A549 (cell line): ENCODE measurements at regions not wholly inside any gene's neighbourhood (a gene's known extent, or its start where the extent isn't known, plus 50 kb on each side); places are given as distances from the start of the nearest gene placed in this dataset.
A peak's percentile ranks its signal among the peaks of the same experiment; 100 is the strongest.

Experiments used
- ATAC-seq, 2 experiments: fragments of 200-7000 bp in 1 of 2; fragments of >200 bp in 1 of 2; cut with Nextera tagmentation in 1 of 2; cut with Tn5 transposase in 1 of 2; 3 replicates each; pipeline versions ENCODE4 v1.8.0 to v1.9.1; 2018 to 2020; ENCODE audit warnings: mild to moderate bottlenecking in 1 of 2, moderate library complexity in 1 of 2
- CTCF ChIA-PET: fragments of 300-600 bp; sonication (Branson Sonifier 250); formaldehyde crosslinking; extraction: SDS; loops from one replicate; lab custom pipeline; 2021; ENCODE audit warnings: antibody characterized with exemption, inconsistent platforms; lab: Yijun Ruan, JAX
- POLR2A ChIA-PET: fragments of 350-600 bp; formaldehyde crosslinking; extraction: SDS; loops from one replicate; lab custom pipeline; 2021; ENCODE audit warnings: antibody characterized with exemption, inconsistent platforms; lab: Yijun Ruan, JAX
- DNase-seq, 2 experiments: peaks; one replicate each; pipeline versions ENCODE4 v3.0.0 to v3.0.0-alpha.2; 2011 to 2016; ENCODE audit warnings: low read depth in 1 of 2, low spot score in 1 of 2
- FAIRE-seq: peaks from 2 replicates; lab custom pipeline; 2011; peaks lifted over from hg19 to GRCh38; lab: Jason Lieb, UNC
- H3K27ac ChIP-seq, 2 experiments: fragments of >200 bp; sonication (Bioruptor Twin); formaldehyde crosslinking; 3 replicates each; pipeline ENCODE4 v1.5.1; 2016 to 2017
- H3K4me1 ChIP-seq: fragments of >200 bp; sonication (Bioruptor Twin); formaldehyde crosslinking; 3 replicates; pipeline ENCODE4 v1.6.1; 2016
- H3K4me2 ChIP-seq: fragments of >200 bp; sonication (Bioruptor Twin); formaldehyde crosslinking; 3 replicates; pipeline ENCODE4 v1.6.1; 2016
- H3K4me3 ChIP-seq: fragments of >200 bp; sonication (Bioruptor Twin); formaldehyde crosslinking; 3 replicates; pipeline ENCODE4 v1.5.1; 2016
- H3K9me3 ChIP-seq: fragments of >200 bp; sonication (Bioruptor Twin); formaldehyde crosslinking; 3 replicates; pipeline ENCODE4 v1.6.1; 2016
- BHLHE40 ChIP-seq: IDR thresholded peaks from 2 replicates; pipeline ENCODE4 v1.6.1; 2012; ENCODE audit warnings: low read depth, low read length, inconsistent platforms
- CEBPB ChIP-seq, 2 experiments: fragments of >200 bp in 1 of 2; sonication (Bioruptor Twin) in 1 of 2; formaldehyde crosslinking in 1 of 2; IDR thresholded peaks; 2 replicates each; pipeline ENCODE4 v1.6.1; 2012 to 2016
- CHD4 ChIP-seq: fragments of 200-600 bp; sonication (generic); IDR thresholded peaks from 2 replicates; pipeline ENCODE4 v1.6.1; 2016; ENCODE audit warnings: antibody characterized with exemption, mild to moderate bottlenecking, borderline replicate concordance
- EHF ChIP-seq: fragments of 250-450 bp; sonication (Bioruptor Pico); IDR thresholded peaks from 2 replicates; pipeline ENCODE4 v1.5.0; 2020; ENCODE audit warnings: mild to moderate bottlenecking
- EP300 ChIP-seq, 2 experiments: fragments of >200 bp; sonication (Bioruptor Twin); formaldehyde crosslinking; IDR thresholded peaks; 2 replicates in 1 of 2; 3 replicates in 1 of 2; pipeline ENCODE4 v1.6.1; 2016 to 2017
- ESRRA ChIP-seq: fragments of 150-350 bp; IDR thresholded peaks from 2 replicates; pipeline ENCODE4 v1.6.1; 2014; ENCODE audit warnings: mild to moderate bottlenecking, low read length, borderline replicate concordance
- FOSB ChIP-seq: fragments of 250-450 bp; sonication (Bioruptor Pico); IDR thresholded peaks from 2 replicates; pipeline ENCODE4 v1.5.0; 2020; ENCODE audit warnings: mild to moderate bottlenecking, moderate library complexity
- FOXS1 ChIP-seq: fragments of 250-450 bp; sonication (Bioruptor Pico); IDR thresholded peaks from 2 replicates; pipeline ENCODE4 v1.5.0; 2020; ENCODE audit warnings: mild to moderate bottlenecking, moderate library complexity
- GATA3 ChIP-seq: IDR thresholded peaks from 2 replicates; pipeline ENCODE4 v1.6.1; 2012; ENCODE audit warnings: borderline replicate concordance
- HDAC2 ChIP-seq: fragments of 200-600 bp; sonication (generic); IDR thresholded peaks from 2 replicates; pipeline ENCODE4 v1.6.1; 2016
- JUN ChIP-seq, 2 experiments: fragments of >200 bp; sonication (Bioruptor Twin); formaldehyde crosslinking; IDR thresholded peaks; 2 replicates in 1 of 2; 3 replicates in 1 of 2; pipeline ENCODE4 v1.6.1; 2016 to 2017
- KDM1A ChIP-seq: fragments of 200-600 bp; sonication (generic); IDR thresholded peaks from 2 replicates; pipeline ENCODE4 v1.6.1; 2016; ENCODE audit warnings: low read depth, mild to moderate bottlenecking
- KDM5A ChIP-seq: fragments of 200-600 bp; sonication (generic); IDR thresholded peaks from 2 replicates; pipeline ENCODE4 v1.6.1; 2016; ENCODE audit warnings: antibody characterized with exemption, mild to moderate bottlenecking
- MAZ ChIP-seq: fragments of 150-350 bp; IDR thresholded peaks from 2 replicates; pipeline ENCODE4 v1.6.1; 2014; ENCODE audit warnings: antibody characterized with exemption, low read depth, low read length, borderline replicate concordance
- NFE2L2 ChIP-seq: fragments of 150-350 bp; conservative IDR thresholded peaks from 2 replicates; pipeline ENCODE4 v1.6.1; 2014; ENCODE audit warnings: low read length
- POLR2AphosphoS2 ChIP-seq: conservative IDR thresholded peaks from 2 replicates; pipeline ENCODE4 v1.6.1; 2012; ENCODE audit warnings: low read length, improper control_type of control experiment, inconsistent platforms
- SREBF2 ChIP-seq: fragments of 450-650 bp; IDR thresholded peaks from 2 replicates; pipeline ENCODE4 v1.6.1; 2014; ENCODE audit warnings: mild to moderate bottlenecking, moderate library complexity
- WGBS: methylation state at CpG from one replicate; pipeline ENCODE4 v1.1.6; 2017; ENCODE audit errors: missing lambda C conversion rate; 5-methylcytosine and 5-hydroxymethylcytosine counted together
- TF ChIP-seq, protein P1 (sequence below): IDR thresholded peaks from 2 replicates; pipeline ENCODE4 v1.6.1; 2012; ENCODE audit warnings: low read depth, borderline replicate concordance
- TF ChIP-seq, protein P2 (sequence below): fragments of 150-350 bp; IDR thresholded peaks from 2 replicates; pipeline ENCODE4 v1.6.1; 2014; ENCODE audit warnings: low read depth, mild to moderate bottlenecking, low read length
- TF ChIP-seq, protein P3 (sequence below): IDR thresholded peaks from 2 replicates; pipeline ENCODE4 v1.6.1; 2012
- TF ChIP-seq, protein P4 (sequence below): fragments of 250-450 bp; sonication (Bioruptor Pico); IDR thresholded peaks from 2 replicates; pipeline ENCODE4 v1.5.0; 2020; ENCODE audit warnings: low read depth, mild to moderate bottlenecking, moderate library complexity
- TF ChIP-seq, protein P5 (sequence below): fragments of 250-450 bp; sonication (Bioruptor Pico); IDR thresholded peaks from 2 replicates; pipeline ENCODE4 v1.5.0; 2021; ENCODE audit warnings: mild to moderate bottlenecking, moderate library complexity, borderline replicate concordance

DNA sequence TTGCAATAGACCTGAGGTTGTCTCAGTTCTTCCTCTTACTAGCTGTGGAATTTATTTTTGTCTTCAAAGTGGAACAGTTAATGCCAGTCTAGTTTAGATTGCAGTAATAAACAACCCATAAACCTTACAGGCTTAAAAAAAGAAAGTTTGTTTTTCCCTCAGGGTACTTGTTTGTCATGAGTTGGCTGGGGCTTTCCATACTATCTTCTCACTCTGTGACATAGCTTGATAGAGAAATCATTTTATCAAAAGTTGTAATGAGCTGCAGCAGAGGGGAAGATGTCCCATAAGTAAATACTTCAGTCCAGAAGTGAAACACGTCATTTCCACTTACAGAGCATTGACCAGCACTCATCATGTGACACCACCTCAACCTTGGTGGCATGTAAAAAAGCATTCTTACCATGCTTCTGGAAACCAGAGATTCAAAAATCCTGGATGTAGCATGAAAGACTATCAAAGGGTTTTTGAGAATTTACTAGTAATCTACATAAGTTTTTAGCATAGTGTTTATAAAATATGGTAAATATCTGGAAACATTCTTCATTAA is 62.8 kb upstream of the COL11A1 start (continued):
- TF ChIP-seq, protein P1, sequence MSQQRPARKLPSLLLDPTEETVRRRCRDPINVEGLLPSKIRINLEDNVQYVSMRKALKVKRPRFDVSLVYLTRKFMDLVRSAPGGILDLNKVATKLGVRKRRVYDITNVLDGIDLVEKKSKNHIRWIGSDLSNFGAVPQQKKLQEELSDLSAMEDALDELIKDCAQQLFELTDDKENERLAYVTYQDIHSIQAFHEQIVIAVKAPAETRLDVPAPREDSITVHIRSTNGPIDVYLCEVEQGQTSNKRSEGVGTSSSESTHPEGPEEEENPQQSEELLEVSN, result no peak
- no peak for TF ChIP-seq EHF (CRISPR knock-in tag)
- TF ChIP-seq, protein P2, sequence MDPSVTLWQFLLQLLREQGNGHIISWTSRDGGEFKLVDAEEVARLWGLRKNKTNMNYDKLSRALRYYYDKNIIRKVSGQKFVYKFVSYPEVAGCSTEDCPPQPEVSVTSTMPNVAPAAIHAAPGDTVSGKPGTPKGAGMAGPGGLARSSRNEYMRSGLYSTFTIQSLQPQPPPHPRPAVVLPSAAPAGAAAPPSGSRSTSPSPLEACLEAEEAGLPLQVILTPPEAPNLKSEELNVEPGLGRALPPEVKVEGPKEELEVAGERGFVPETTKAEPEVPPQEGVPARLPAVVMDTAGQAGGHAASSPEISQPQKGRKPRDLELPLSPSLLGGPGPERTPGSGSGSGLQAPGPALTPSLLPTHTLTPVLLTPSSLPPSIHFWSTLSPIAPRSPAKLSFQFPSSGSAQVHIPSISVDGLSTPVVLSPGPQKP, result no peak
- no peak for TF ChIP-seq FOSB (CRISPR knock-in tag)
- TF ChIP-seq, all 56 proteins: peak for 0

DNA sequence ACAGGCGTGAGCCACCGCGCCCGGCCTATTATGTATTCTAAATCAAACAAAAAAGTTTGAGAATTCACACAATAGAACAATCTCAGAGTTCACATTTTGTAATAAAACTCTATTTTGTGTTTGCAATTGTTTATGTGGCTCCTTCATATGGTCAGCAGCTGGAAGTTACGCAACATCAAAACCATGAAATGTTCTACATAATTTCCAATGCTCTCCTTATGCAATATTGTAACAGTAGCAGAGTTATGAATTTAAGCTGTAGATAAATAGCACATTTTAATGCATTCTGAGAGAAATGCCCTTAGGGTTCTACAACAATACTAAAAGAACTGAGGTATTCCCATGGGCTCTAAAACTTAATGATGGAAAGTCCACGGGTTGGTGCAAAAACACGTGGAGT is 62.3 kb upstream of the COL11A1 start:
- FAIRE-seq (no peak), DNase-seq (no peak), ATAC-seq (no peak)
- Histone ChIP-seq H3K27ac (no peak overlapping the region), H3K4me2 (0 out of 3 replicates have a peak overlapping the region, but pooled peaks have one; percentile 19), H3K9me3 (no peaks in the 10 kb centered on the region), H3K4me1 (0 out of 3 replicates have a peak, but pooled peaks cover 3% of the 10 kb centered on the region), H3K4me3 (no peak overlapping the region)
- ChIA-PET POLR2A (no interaction called here), CTCF (no interaction called here)
- TF ChIP-seq CEBPB (IDR thresholded peaks at IDR 0.05), result peak in 1 of 2 experiments; percentile 51; a peak in 2 of 4 replicates
- TF ChIP-seq MAZ, result no peak
- 69% methylated on average over 7 of the region's 7 CpGs for WGBS

DNA sequence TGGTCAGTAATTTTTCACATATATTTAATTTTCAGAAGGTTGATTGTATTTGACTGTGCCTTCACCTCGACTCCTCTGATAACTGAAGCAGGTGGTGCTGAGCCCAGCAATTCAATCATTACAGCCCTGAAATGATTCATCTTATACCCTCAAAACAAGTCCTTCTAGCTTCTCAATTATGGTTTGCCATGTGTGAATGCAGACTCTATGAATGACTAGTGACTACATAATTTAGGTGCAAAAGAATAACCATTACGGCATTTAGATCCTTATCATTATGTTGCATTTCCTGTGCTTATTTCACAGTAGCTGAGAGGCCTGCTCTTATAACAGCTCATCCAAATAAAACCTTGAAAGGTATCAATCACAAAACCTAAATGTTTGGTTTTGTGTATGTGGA is 54.0 kb upstream of the COL11A1 start:
- POLR2A ChIA-PET, result no interaction called here
- Histone ChIP-seq H3K4me1 (no peaks in the 10 kb centered on the region), H3K27ac (no peak overlapping the region), H3K9me3 (no peaks in the 10 kb centered on the region), H3K4me2 (no peak overlapping the region), H3K4me3 (no peak overlapping the region)
- ATAC-seq (no peak), FAIRE-seq (no peak), DNase-seq (no peak)
- 80% methylated on average over 2 of the region's 2 CpGs for WGBS
- no peak for TF ChIP-seq CHD4
- TF ChIP-seq SREBF2, result no peak
- no peak for TF ChIP-seq EHF (CRISPR knock-in tag)
- no peak for TF ChIP-seq ESRRA
- no peak for TF ChIP-seq GATA3
- no peak for TF ChIP-seq NFE2L2
- no peak for TF ChIP-seq CEBPB (IDR thresholded peaks at IDR 0.05)
- TF ChIP-seq BHLHE40, result no peak
- TF ChIP-seq, protein P3, sequence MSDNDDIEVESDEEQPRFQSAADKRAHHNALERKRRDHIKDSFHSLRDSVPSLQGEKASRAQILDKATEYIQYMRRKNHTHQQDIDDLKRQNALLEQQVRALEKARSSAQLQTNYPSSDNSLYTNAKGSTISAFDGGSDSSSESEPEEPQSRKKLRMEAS, result no peak
- TF ChIP-seq EP300 (IDR thresholded peaks at IDR 0.05), result no peak
- TF ChIP-seq, protein P4, sequence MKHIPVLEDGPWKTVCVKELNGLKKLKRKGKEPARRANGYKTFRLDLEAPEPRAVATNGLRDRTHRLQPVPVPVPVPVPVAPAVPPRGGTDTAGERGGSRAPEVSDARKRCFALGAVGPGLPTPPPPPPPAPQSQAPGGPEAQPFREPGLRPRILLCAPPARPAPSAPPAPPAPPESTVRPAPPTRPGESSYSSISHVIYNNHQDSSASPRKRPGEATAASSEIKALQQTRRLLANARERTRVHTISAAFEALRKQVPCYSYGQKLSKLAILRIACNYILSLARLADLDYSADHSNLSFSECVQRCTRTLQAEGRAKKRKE, result no peak
- TF ChIP-seq HDAC2, result no peak
- no peak for TF ChIP-seq KDM5A
- no peak for TF ChIP-seq FOXS1 (CRISPR knock-in tag)
- TF ChIP-seq KDM1A, result no peak
- no peak for TF ChIP-seq POLR2AphosphoS2
- no peak for TF ChIP-seq JUN (IDR thresholded peaks at IDR 0.05)
- TF ChIP-seq, protein P1, result no peak
- TF ChIP-seq, protein P5, sequence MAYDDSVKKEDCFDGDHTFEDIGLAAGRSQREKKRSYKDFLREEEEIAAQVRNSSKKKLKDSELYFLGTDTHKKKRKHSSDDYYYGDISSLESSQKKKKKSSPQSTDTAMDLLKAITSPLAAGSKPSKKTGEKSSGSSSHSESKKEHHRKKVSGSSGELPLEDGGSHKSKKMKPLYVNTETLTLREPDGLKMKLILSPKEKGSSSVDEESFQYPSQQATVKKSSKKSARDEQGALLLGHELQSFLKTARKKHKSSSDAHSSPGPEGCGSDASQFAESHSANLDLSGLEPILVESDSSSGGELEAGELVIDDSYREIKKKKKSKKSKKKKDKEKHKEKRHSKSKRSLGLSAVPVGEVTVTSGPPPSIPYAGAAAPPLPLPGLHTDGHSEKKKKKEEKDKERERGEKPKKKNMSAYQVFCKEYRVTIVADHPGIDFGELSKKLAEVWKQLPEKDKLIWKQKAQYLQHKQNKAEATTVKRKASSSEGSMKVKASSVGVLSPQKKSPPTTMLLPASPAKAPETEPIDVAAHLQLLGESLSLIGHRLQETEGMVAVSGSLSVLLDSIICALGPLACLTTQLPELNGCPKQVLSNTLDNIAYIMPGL, result no peak
- CTCF ChIA-PET, result no interaction called here
